ENCODE measurements at regions not wholly inside any gene's neighbourhood (a gene's known extent, or its start where the extent isn't known, plus 50 kb on each side); places are given as distances from the start of the nearest gene placed in this dataset.

- Histone ChIP-seq H3K9me2 (ENCODE audit: insufficient read depth, low read length) (no peaks in the 10 kb centered on the region), H3K4me2 (ENCODE audit: low read length) (no peak overlapping the region), H3K4me3 (ENCODE audit: low read length) (no peak overlapping the region), H3K27ac (ENCODE audit: low read length) (no peak overlapping the region), H3K9me3 (ENCODE audit: low read length) (no peaks in the 10 kb centered on the region), H4K20me1 (ENCODE audit: insufficient read depth) (no peaks in the 10 kb centered on the region), H3K79me2 (replicated peaks; ENCODE audit: insufficient read depth, low read length) (no peaks in the 10 kb centered on the region), H2AFZ (ENCODE audit: low read depth, low read length) (no peak overlapping the region), H3K27me3 (ENCODE audit: insufficient read depth, low read depth, low read length) (no peaks in the 10 kb centered on the region), H3F3A (ENCODE audit: insufficient read depth, low read length, poor library complexity, severe bottlenecking) (no peaks in the 10 kb centered on the region), H3K9ac (ENCODE audit: low read length) (no peak overlapping the region), H3K36me3 (ENCODE audit: insufficient read depth, low read length) (no peaks in the 10 kb centered on the region)
- no peak for TF ChIP-seq SMC3 (conservative IDR thresholded peaks at IDR 0.05; ENCODE audit: poor library complexity)
- no peak for TF ChIP-seq POLR2AphosphoS5 (IDR thresholded peaks at IDR 0.05)
- TF ChIP-seq RAD21 (conservative IDR thresholded peaks at IDR 0.05): no peak
These were observed 341.4 kb downstream of the CNTN3 start for GRCh38 chr3:74273091-74273490.

GRCh38 chr3:74271541-74271940 lies 342.9 kb downstream of the CNTN3 start:
- H3K9me3 ChIP-seq (ENCODE audit: low read length): no peaks in the 10 kb centered on the region
- no peaks in the 10 kb centered on the region for H3K9me2 ChIP-seq (ENCODE audit: insufficient read depth, low read length)
- no peak overlapping the region for H3K27ac ChIP-seq (ENCODE audit: low read length)
- no peaks in the 10 kb centered on the region for H3K79me2 ChIP-seq (replicated peaks; ENCODE audit: insufficient read depth, low read length)
- H2AFZ ChIP-seq (ENCODE audit: low read depth, low read length): no peak overlapping the region
- no peak overlapping the region for H3K9ac ChIP-seq (ENCODE audit: low read length)
- TF ChIP-seq RAD21 (conservative IDR thresholded peaks at IDR 0.05) (no peak), EZH2 (IDR thresholded peaks at IDR 0.05; ENCODE audit: borderline replicate concordance, insufficient read depth, low read length, poor library complexity, severe bottlenecking) (no peak), EP300 (conservative IDR thresholded peaks at IDR 0.05; ENCODE audit: poor library complexity, severe bottlenecking) (no peak), MXI1 (conservative IDR thresholded peaks at IDR 0.05; ENCODE audit: poor library complexity, severe bottlenecking) (no peak), TAF1 (IDR thresholded peaks at IDR 0.05; ENCODE audit: low read depth) (no peak), POLR2AphosphoS5 (IDR thresholded peaks at IDR 0.05) (no peak), SMC3 (conservative IDR thresholded peaks at IDR 0.05; ENCODE audit: poor library complexity) (no peak), REST (IDR thresholded peaks at IDR 0.05; ENCODE audit: borderline replicate concordance) (no peak), CTCF (IDR thresholded peaks at IDR 0.05; ENCODE audit: poor library complexity, severe bottlenecking) (no peak)
- H3F3A ChIP-seq (ENCODE audit: insufficient read depth, low read length, poor library complexity, severe bottlenecking): no peaks in the 10 kb centered on the region
- H3K4me3 ChIP-seq (ENCODE audit: low read length): no peak overlapping the region
- no peak overlapping the region for H3K4me2 ChIP-seq (ENCODE audit: low read length)
- no peaks in the 10 kb centered on the region for H4K20me1 ChIP-seq (ENCODE audit: insufficient read depth)
- H3K27me3 ChIP-seq (ENCODE audit: insufficient read depth, low read depth, low read length): no peaks in the 10 kb centered on the region
- no peaks in the 10 kb centered on the region for H3K36me3 ChIP-seq (ENCODE audit: insufficient read depth, low read length)

- Histone ChIP-seq H3K9ac (ENCODE audit: low read length) (no peak overlapping the region), H3F3A (ENCODE audit: insufficient read depth, low read length, poor library complexity, severe bottlenecking) (no peaks in the 10 kb centered on the region), H2AFZ (ENCODE audit: low read depth, low read length) (no peak overlapping the region), H3K79me2 (replicated peaks; ENCODE audit: insufficient read depth, low read length) (no peaks in the 10 kb centered on the region), H3K27ac (ENCODE audit: low read length) (no peak overlapping the region), H4K20me1 (ENCODE audit: insufficient read depth) (no peaks in the 10 kb centered on the region), H3K36me3 (ENCODE audit: insufficient read depth, low read length) (no peaks in the 10 kb centered on the region), H3K4me2 (ENCODE audit: low read length) (no peak overlapping the region), H3K9me3 (ENCODE audit: low read length) (no peaks in the 10 kb centered on the region), H3K27me3 (ENCODE audit: insufficient read depth, low read depth, low read length) (no peaks in the 10 kb centered on the region), H3K4me3 (ENCODE audit: low read length) (no peak overlapping the region), H3K9me2 (ENCODE audit: insufficient read depth, low read length) (no peaks in the 10 kb centered on the region)
- TF ChIP-seq SMC3 (conservative IDR thresholded peaks at IDR 0.05; ENCODE audit: poor library complexity) (no peak), REST (IDR thresholded peaks at IDR 0.05; ENCODE audit: borderline replicate concordance) (no peak), RAD21 (conservative IDR thresholded peaks at IDR 0.05) (no peak), CTCF (IDR thresholded peaks at IDR 0.05; ENCODE audit: poor library complexity, severe bottlenecking) (no peak)
These were observed 344.8 kb downstream of the CNTN3 start for GRCh38 chr3:74269689-74270088.
